OCI-LY1 (cell line): ENCODE measurements at regions not wholly inside any gene's neighbourhood (a gene's known extent, or its start where the extent isn't known, plus 50 kb on each side); places are given as distances from the start of the nearest gene placed in this dataset.

Source experiments
- H2AFZ ChIP-seq: fragments of 200-600 bp; sonication (generic), shearing (Covaris generic); 2 replicates; pipeline ENCODE4 v1.6.0; 2014; ENCODE audit warnings: antibody characterized with exemption, mild to moderate bottlenecking, low read length
- H3F3A ChIP-seq: fragments of 200-600 bp; sonication (generic), shearing (Covaris generic); 2 replicates; pipeline ENCODE4 v1.6.0; 2014; ENCODE audit warnings: mild to moderate bottlenecking, antibody characterized with exemption, low read length, moderate library complexity; ENCODE audit not compliant: insufficient read depth
- H3K27ac ChIP-seq: fragments of 200-600 bp; sonication (generic); 2 replicates; pipeline ENCODE4 v1.5.1; 2014; ENCODE audit warnings: low read length, mixed run types, mild to moderate bottlenecking, low read depth; ENCODE audit not compliant: poor library complexity, severe bottlenecking
- H3K27me3 ChIP-seq: fragments of 200-600 bp; sonication (generic); 2 replicates; pipeline ENCODE4 v1.6.0; 2014; ENCODE audit warnings: antibody characterized with exemption, mild to moderate bottlenecking, low read length, moderate library complexity; ENCODE audit not compliant: insufficient read depth
- H3K36me3 ChIP-seq: fragments of 200-600 bp; sonication (generic); 2 replicates; pipeline ENCODE4 v1.6.1; 2014; ENCODE audit warnings: mild to moderate bottlenecking, antibody characterized with exemption, low read length, moderate library complexity, mixed read lengths; ENCODE audit not compliant: insufficient read depth
- H3K4me1 ChIP-seq: fragments of 200-600 bp; sonication (generic); 2 replicates; pipeline ENCODE4 v1.5.1; 2014; ENCODE audit warnings: mild to moderate bottlenecking, low read length, moderate library complexity; ENCODE audit not compliant: insufficient read depth, severe bottlenecking
- H3K4me2 ChIP-seq: fragments of 200-600 bp; sonication (generic), shearing (Covaris generic); 2 replicates; pipeline ENCODE4 v1.6.1; 2014; ENCODE audit warnings: low read length
- H3K4me3 ChIP-seq: fragments of 200-600 bp; sonication (generic); 2 replicates; pipeline ENCODE4 v1.5.1; 2014; ENCODE audit warnings: low read length, low read depth, mild to moderate bottlenecking, mixed read lengths; ENCODE audit not compliant: poor library complexity, severe bottlenecking
- H3K79me2 ChIP-seq: fragments of 200-600 bp; shearing (Covaris generic); 2 replicates; pipeline ENCODE4 v1.6.1; 2016; ENCODE audit warnings: mixed run types, low read length, mixed read lengths; ENCODE audit not compliant: insufficient read depth
- H3K9ac ChIP-seq: fragments of 200-600 bp; sonication (generic), shearing (Covaris generic); 2 replicates; pipeline ENCODE4 v1.6.1; 2014; ENCODE audit warnings: mild to moderate bottlenecking, low read length, mixed read lengths
- H3K9me2 ChIP-seq: fragments of 200-600 bp; sonication (generic), shearing (Covaris generic); 2 replicates; pipeline ENCODE4 v1.6.1; 2014; ENCODE audit warnings: low read depth, mild to moderate bottlenecking, low read length, mixed read lengths
- H3K9me3 ChIP-seq: fragments of 200-600 bp; shearing (Covaris generic); 2 replicates; pipeline ENCODE4 v1.6.1; 2014; ENCODE audit warnings: low read length, mixed read lengths
- H4K20me1 ChIP-seq: fragments of 200-600 bp; sonication (generic), shearing (Covaris generic); 2 replicates; pipeline ENCODE4 v1.6.0; 2016; ENCODE audit warnings: mild to moderate bottlenecking, low read length; ENCODE audit not compliant: insufficient read depth
- EZH2 ChIP-seq: fragments of 200-600 bp; sonication (generic), shearing (Covaris generic); IDR thresholded peaks from 2 replicates; pipeline ENCODE4 v1.8.0; 2017; ENCODE audit warnings: borderline replicate concordance, mixed run types, mild to moderate bottlenecking, antibody characterized with exemption, low read length, moderate library complexity, mixed read lengths
- TF ChIP-seq, protein P1 (sequence below): fragments of 200-600 bp; sonication (generic), shearing (Covaris generic); IDR thresholded peaks from 2 replicates; pipeline ENCODE4 v1.5.1; 2017; ENCODE audit warnings: mild to moderate bottlenecking, antibody characterized with exemption, low read length, moderate library complexity, mixed read lengths

DNA sequence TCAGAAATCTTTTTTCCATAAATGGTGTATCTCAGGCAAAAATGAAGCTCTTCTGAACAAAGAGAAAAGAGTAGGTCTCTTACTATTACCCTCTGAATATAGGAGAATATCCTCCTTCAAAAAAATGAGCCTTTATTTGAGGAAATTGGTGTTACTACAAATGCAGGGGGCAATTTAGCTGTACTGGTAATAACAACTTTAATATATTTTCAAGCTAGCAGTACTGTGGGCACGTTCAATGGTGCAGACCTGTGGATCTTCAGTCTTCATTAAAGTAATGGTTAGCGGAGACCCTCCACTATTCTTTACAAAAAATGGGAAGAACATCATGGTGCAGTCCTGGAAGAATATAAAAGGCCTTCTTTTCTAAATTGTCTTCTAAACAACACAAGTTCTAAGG lies 661.3 kb downstream of the TMEM182 start:
- H3K36me3 ChIP-seq: no peaks in the 10 kb centered on the region
- no peak overlapping the region for H3K4me3 ChIP-seq
- no peak overlapping the region for H2AFZ ChIP-seq
- H3K9me2 ChIP-seq: no peaks in the 10 kb centered on the region
- TF ChIP-seq, protein P1, sequence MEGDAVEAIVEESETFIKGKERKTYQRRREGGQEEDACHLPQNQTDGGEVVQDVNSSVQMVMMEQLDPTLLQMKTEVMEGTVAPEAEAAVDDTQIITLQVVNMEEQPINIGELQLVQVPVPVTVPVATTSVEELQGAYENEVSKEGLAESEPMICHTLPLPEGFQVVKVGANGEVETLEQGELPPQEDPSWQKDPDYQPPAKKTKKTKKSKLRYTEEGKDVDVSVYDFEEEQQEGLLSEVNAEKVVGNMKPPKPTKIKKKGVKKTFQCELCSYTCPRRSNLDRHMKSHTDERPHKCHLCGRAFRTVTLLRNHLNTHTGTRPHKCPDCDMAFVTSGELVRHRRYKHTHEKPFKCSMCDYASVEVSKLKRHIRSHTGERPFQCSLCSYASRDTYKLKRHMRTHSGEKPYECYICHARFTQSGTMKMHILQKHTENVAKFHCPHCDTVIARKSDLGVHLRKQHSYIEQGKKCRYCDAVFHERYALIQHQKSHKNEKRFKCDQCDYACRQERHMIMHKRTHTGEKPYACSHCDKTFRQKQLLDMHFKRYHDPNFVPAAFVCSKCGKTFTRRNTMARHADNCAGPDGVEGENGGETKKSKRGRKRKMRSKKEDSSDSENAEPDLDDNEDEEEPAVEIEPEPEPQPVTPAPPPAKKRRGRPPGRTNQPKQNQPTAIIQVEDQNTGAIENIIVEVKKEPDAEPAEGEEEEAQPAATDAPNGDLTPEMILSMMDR: no peak
- no peak for TF ChIP-seq EZH2
- H3K4me1 ChIP-seq: no peaks in the 10 kb centered on the region
- H3K9ac ChIP-seq: no peak overlapping the region
- no peak overlapping the region for H3K27ac ChIP-seq
- H3K4me2 ChIP-seq: no peak overlapping the region
- no peaks in the 10 kb centered on the region for H4K20me1 ChIP-seq
- no peaks in the 10 kb centered on the region for H3K9me3 ChIP-seq
- no peaks in the 10 kb centered on the region for H3K27me3 ChIP-seq
- H3F3A ChIP-seq: no peaks in the 10 kb centered on the region
- H3K79me2 ChIP-seq: no peaks in the 10 kb centered on the region

GRCh38 chr2:103427567-103427966 lies 665.7 kb downstream of the TMEM182 start:
- H3K4me2 ChIP-seq: no peak overlapping the region
- no peaks in the 10 kb centered on the region for H3K9me2 ChIP-seq
- no peak overlapping the region for H3K27ac ChIP-seq
- no peaks in the 10 kb centered on the region for H4K20me1 ChIP-seq
- H3K4me1 ChIP-seq: no peaks in the 10 kb centered on the region
- H3K36me3 ChIP-seq: no peaks in the 10 kb centered on the region
- TF ChIP-seq, protein P1: no peak
- TF ChIP-seq EZH2: no peak
- no peak overlapping the region for H3K9ac ChIP-seq
- H3K27me3 ChIP-seq: no peaks in the 10 kb centered on the region
- H3K9me3 ChIP-seq: no peaks in the 10 kb centered on the region
- H3F3A ChIP-seq: no peaks in the 10 kb centered on the region
- H2AFZ ChIP-seq: no peak overlapping the region
- no peaks in the 10 kb centered on the region for H3K79me2 ChIP-seq
- no peak overlapping the region for H3K4me3 ChIP-seq

DNA sequence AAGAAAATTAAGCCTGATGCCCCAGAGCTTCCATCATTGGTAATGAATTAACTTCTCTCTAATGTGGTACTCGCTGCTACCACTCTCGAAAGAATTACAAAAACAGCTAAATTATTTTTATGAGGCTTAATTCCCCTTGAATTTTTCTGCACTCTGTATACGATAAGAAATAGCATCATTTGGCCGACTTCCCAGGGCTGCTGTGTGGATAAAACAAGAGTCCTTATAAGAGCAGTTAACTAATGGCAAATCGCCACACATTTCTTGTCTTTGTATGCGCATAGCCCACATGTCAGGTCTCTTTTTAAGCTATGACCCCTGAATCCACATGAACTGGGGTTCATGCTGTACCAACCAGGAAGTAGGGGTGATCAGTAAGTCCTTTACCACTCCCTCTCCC lies 668.4 kb downstream of the TMEM182 start:
- no peaks in the 10 kb centered on the region for H3K9me2 ChIP-seq
- no peak for TF ChIP-seq EZH2
- TF ChIP-seq, protein P1: no peak
- no peaks in the 10 kb centered on the region for H3K4me1 ChIP-seq
- no peak overlapping the region for H3K4me3 ChIP-seq
- H4K20me1 ChIP-seq: no peaks in the 10 kb centered on the region
- H3F3A ChIP-seq: no peaks in the 10 kb centered on the region
- H3K9ac ChIP-seq: no peak overlapping the region
- no peaks in the 10 kb centered on the region for H3K27me3 ChIP-seq
- H3K36me3 ChIP-seq: no peaks in the 10 kb centered on the region
- H3K4me2 ChIP-seq: no peak overlapping the region
- no peaks in the 10 kb centered on the region for H3K79me2 ChIP-seq
- H3K9me3 ChIP-seq: no peaks in the 10 kb centered on the region
- no peak overlapping the region for H3K27ac ChIP-seq
- H2AFZ ChIP-seq: no peak overlapping the region
